ENCODE measurements at regions not wholly inside any gene's neighbourhood (a gene's known extent, or its start where the extent isn't known, plus 50 kb on each side); places are given as distances from the start of the nearest gene placed in this dataset.

- intact Hi-C loops (cut with DNase I; ENCODE audit: low total_unique reads), result no loop called here
- no peaks in the 10 kb centered on the region for H3K4me1 ChIP-seq
- H3K36me3 ChIP-seq, result no peaks in the 10 kb centered on the region
- no peaks in the 10 kb centered on the region for H3K27me3 ChIP-seq (replicated peaks in 1 of 7)
- H3K27ac ChIP-seq, result no peak overlapping the region
- TF ChIP-seq CTCF (IDR thresholded peaks at IDR 0.05 in 8 of 11, conservative IDR thresholded peaks at IDR 0.05 in 3 of 11), result no peak
- TF ChIP-seq POLR2A (IDR thresholded peaks at IDR 0.05), result no peak
- no peak for TF ChIP-seq POLR2AphosphoS5 (IDR thresholded peaks at IDR 0.05)
- peaks cover 0 to 23% (median 7%) of the 10 kb centered on the region in 8 donors for H3K9me3 ChIP-seq
- 90 to 94% (median 92%) methylated on average over 9 of the region's 9 CpGs for WGBS, 5 donors
- H3K4me3 ChIP-seq, result no peak overlapping the region
- no peak for DNase-seq
Measured at GRCh38 chr7:153327683-153328082, 568.1 kb downstream of the ACTR3B start.

- WGBS, 5 donors, result 61 to 94% (median 81%) methylated on average over 3 of the region's 3 CpGs
- intact Hi-C loops (cut with DNase I; ENCODE audit: low total_unique reads), result no loop called here
- H3K27me3 ChIP-seq (replicated peaks in 1 of 7), result no peaks in the 10 kb centered on the region
Measured at GRCh38 chr7:153331427-153331826, 571.9 kb downstream of the ACTR3B start.

GRCh38 chr7:153354071-153354470 lies 594.5 kb downstream of the ACTR3B start:
- Histone ChIP-seq H3K27ac (no peak overlapping the region), H3K4me3 (no peak overlapping the region), H3K4me1 (no peaks in the 10 kb centered on the region), H3K9me3 (no peaks in the 10 kb centered on the region), H3K27me3 (replicated peaks in 1 of 7) (no peaks in the 10 kb centered on the region), H3K36me3 (no peaks in the 10 kb centered on the region)
- intact Hi-C loops (cut with DNase I; ENCODE audit: low total_unique reads), result no loop called here
- TF ChIP-seq POLR2A (IDR thresholded peaks at IDR 0.05), result no peak
- no peak for TF ChIP-seq CTCF (IDR thresholded peaks at IDR 0.05 in 8 of 11, conservative IDR thresholded peaks at IDR 0.05 in 3 of 11)
- TF ChIP-seq POLR2AphosphoS5 (IDR thresholded peaks at IDR 0.05), result no peak
- WGBS, 5 donors, result 76 to 81% (median 77%) methylated on average over 5 of the region's 5 CpGs
- DNase-seq, result no peak

More at GRCh38 chr7:153331427-153331826, 571.9 kb downstream of the ACTR3B start:
- no peaks in the 10 kb centered on the region for H3K4me1 ChIP-seq
- peaks cover 0 to 21% (median 5%) of the 10 kb centered on the region in 8 donors for H3K9me3 ChIP-seq
- H3K36me3 ChIP-seq, result no peaks in the 10 kb centered on the region
- H3K27ac ChIP-seq, result no peak overlapping the region
- TF ChIP-seq POLR2A (IDR thresholded peaks at IDR 0.05) (no peak), CTCF (IDR thresholded peaks at IDR 0.05 in 8 of 11, conservative IDR thresholded peaks at IDR 0.05 in 3 of 11) (no peak), POLR2AphosphoS5 (IDR thresholded peaks at IDR 0.05) (no peak)
- DNase-seq, result no peak
- H3K4me3 ChIP-seq, result no peak overlapping the region

- no peak overlapping the region for H3K27ac ChIP-seq
- intact Hi-C loops (cut with DNase I; ENCODE audit: low total_unique reads), result no loop called here
- peaks cover 0 to 32% (median 22%) of the 10 kb centered on the region in 8 donors for H3K9me3 ChIP-seq
- DNase-seq, result no peak
- no peaks in the 10 kb centered on the region for H3K36me3 ChIP-seq
- no peaks in the 10 kb centered on the region for H3K4me1 ChIP-seq
- H3K27me3 ChIP-seq (replicated peaks in 1 of 7), result no peaks in the 10 kb centered on the region
- 58 to 83% (median 74%) methylated on average over 5 of the region's 5 CpGs for WGBS, 5 donors
- no peak overlapping the region for H3K4me3 ChIP-seq
- TF ChIP-seq CTCF (IDR thresholded peaks at IDR 0.05 in 8 of 11, conservative IDR thresholded peaks at IDR 0.05 in 3 of 11) (no peak), POLR2AphosphoS5 (IDR thresholded peaks at IDR 0.05) (no peak)
Measured at GRCh38 chr7:153370092-153370491, 610.5 kb downstream of the ACTR3B start.

Data from spleen (tissue), 11 donors.